NCI-H446 treated with DMSO at 0.1 percent for 48 hours (cell line): ENCODE measurements at regions not wholly inside any gene's neighbourhood (a gene's known extent, or its start where the extent isn't known, plus 50 kb on each side); places are given as distances from the start of the nearest gene placed in this dataset.

ENCODE experiments used
- DNase-seq: peaks from one replicate; lab custom pipeline; 2025; lab: John Stamatoyannopoulos, UW

GRCh38 chr5:57705769-57706168 lies 223.2 kb upstream of the ACTBL2 start:
- no peak for DNase-seq

- DNase-seq, result no peak
Measured at GRCh38 chr5:57703721-57704120, 221.1 kb upstream of the ACTBL2 start.

GRCh38 chr5:57700484-57700883 lies 217.9 kb upstream of the ACTBL2 start:
- DNase-seq, result no peak

- no peak for DNase-seq
Measured at GRCh38 chr5:57700072-57700471, 217.5 kb upstream of the ACTBL2 start.

GRCh38 chr5:57698802-57699201 lies 216.2 kb upstream of the ACTBL2 start:
- DNase-seq, result no peak

GRCh38 chr5:57698086-57698485 lies 215.5 kb upstream of the ACTBL2 start:
- no peak for DNase-seq

- DNase-seq, result no peak
Measured at GRCh38 chr5:57696825-57697570, 214.4 kb upstream of the ACTBL2 start.

- no peak for DNase-seq
Measured at GRCh38 chr5:57696389-57696769, 213.8 kb upstream of the ACTBL2 start.

- no peak for DNase-seq
Measured at GRCh38 chr5:57695706-57696388, 213.2 kb upstream of the ACTBL2 start.

GRCh38 chr5:57695179-57695578 lies 212.6 kb upstream of the ACTBL2 start:
- no peak for DNase-seq

- DNase-seq, result no peak
Measured at GRCh38 chr5:57693488-57694305, 211.1 kb upstream of the ACTBL2 start.

- no peak for DNase-seq
Measured at GRCh38 chr5:57692582-57693487, 210.2 kb upstream of the ACTBL2 start.

- DNase-seq, result no peak
Measured at GRCh38 chr5:57690724-57691123, 208.1 kb upstream of the ACTBL2 start.

GRCh38 chr5:57687596-57687995 lies 205.0 kb upstream of the ACTBL2 start:
- DNase-seq, result no peak

- DNase-seq, result no peak
Measured at GRCh38 chr5:57685516-57686255, 203.1 kb upstream of the ACTBL2 start.

GRCh38 chr5:57684299-57684702 lies 201.7 kb upstream of the ACTBL2 start:
- DNase-seq, result no peak

GRCh38 chr5:57683036-57683630 lies 200.5 kb upstream of the ACTBL2 start:
- DNase-seq, result no peak

GRCh38 chr5:57681942-57682341 lies 199.3 kb upstream of the ACTBL2 start:
- DNase-seq, result no peak

- DNase-seq, result no peak
Measured at GRCh38 chr5:57680686-57681085, 198.1 kb upstream of the ACTBL2 start.

GRCh38 chr5:57677235-57677634 lies 194.6 kb upstream of the ACTBL2 start:
- DNase-seq, result no peak
